PC-9 (cell line): ENCODE measurements at regions not wholly inside any gene's neighbourhood (a gene's known extent, or its start where the extent isn't known, plus 50 kb on each side); places are given as distances from the start of the nearest gene placed in this dataset.

Source experiments
- BruUV-seq: library from RNA; stranded (reverse); fragments of 400-500 nt; replicated peaks from 2 replicates; lab custom pipeline; 2021; lab: Mats Ljungman, UMichigan
- CTCF ChIA-PET: fragments of 300-600 bp; sonication (Branson Sonifier 250); formaldehyde crosslinking; loops from one replicate; lab custom pipeline; 2022; ENCODE audit warnings: antibody characterized with exemption; lab: Charles Lee
- POLR2A ChIA-PET: fragments of 300-600 bp; sonication (Branson Sonifier 250); formaldehyde crosslinking; loops from one replicate; lab custom pipeline; 2022; ENCODE audit warnings: antibody characterized with exemption; ENCODE audit not compliant: unreplicated experiment; lab: Charles Lee
- DNase-seq, 2 experiments: peaks; one replicate each; pipeline versions ENCODE4 v3.0.0 to v3.0.0-alpha.2; 2015 to 2022; ENCODE audit warnings: mixed read lengths in 1 of 2
- H2AFZ ChIP-seq: fragments of 200-600 bp; sonication (generic); 2 replicates; pipeline ENCODE4 v1.8.1; 2017; ENCODE audit warnings: antibody characterized with exemption
- H3F3A ChIP-seq: fragments of 200-600 bp; sonication (generic); 2 replicates; pipeline ENCODE4 v1.8.1; 2017; ENCODE audit warnings: antibody characterized with exemption, mild to moderate bottlenecking, low read depth; ENCODE audit not compliant: insufficient read depth
- H3K27ac ChIP-seq: fragments of 200-600 bp; sonication (generic); 2 replicates; pipeline ENCODE4 v1.6.1; 2016; ENCODE audit warnings: mixed run types
- H3K27me3 ChIP-seq: fragments of 200-600 bp; sonication (generic); 2 replicates; pipeline ENCODE4 v1.6.1; 2016; ENCODE audit warnings: low read depth, mixed run types; ENCODE audit not compliant: insufficient read depth
- H3K36me3 ChIP-seq: fragments of 200-600 bp; sonication (generic); 2 replicates; pipeline ENCODE4 v1.6.1; 2016; ENCODE audit warnings: low read depth, mixed run types
- H3K4me1 ChIP-seq: fragments of 200-600 bp; sonication (generic); replicated peaks from 2 replicates; pipeline ENCODE4 v1.6.1; 2016; ENCODE audit warnings: mixed run types; ENCODE audit not compliant: insufficient read depth
- H3K4me2 ChIP-seq: fragments of 200-600 bp; sonication (generic); 2 replicates; pipeline ENCODE4 v1.6.1; 2017; ENCODE audit warnings: mixed run types
- H3K4me3 ChIP-seq: fragments of 200-600 bp; sonication (generic); 2 replicates; pipeline ENCODE4 v1.6.1; 2016; ENCODE audit warnings: mixed run types
- H3K79me2 ChIP-seq: fragments of 200-600 bp; sonication (generic); 2 replicates; pipeline ENCODE4 v1.6.1; 2017; ENCODE audit warnings: low read depth, mixed run types
- H3K9me2 ChIP-seq: fragments of 200-600 bp; sonication (generic); 2 replicates; pipeline ENCODE4 v1.8.1; 2017; ENCODE audit warnings: mild to moderate bottlenecking; ENCODE audit not compliant: insufficient read depth
- H3K9me3 ChIP-seq: fragments of 200-600 bp; sonication (generic); 2 replicates; pipeline ENCODE4 v1.8.1; 2016; ENCODE audit warnings: low read depth; ENCODE audit not compliant: insufficient read depth
- H4K20me1 ChIP-seq: fragments of 200-600 bp; sonication (generic); 2 replicates; pipeline ENCODE4 v1.8.1; 2017; ENCODE audit not compliant: insufficient read depth
- EZH2 ChIP-seq: fragments of 200-600 bp; sonication (generic); IDR thresholded peaks from 2 replicates; pipeline ENCODE4 v1.8.0; 2017; ENCODE audit warnings: antibody characterized with exemption, low read depth
- intact Hi-C: fragments of 100-400 bp; cut with micrococcal nuclease; formaldehyde crosslinking; loops from one replicate; pipeline ENCODE4 v1.10.0; 2022; ENCODE audit not compliant: unreplicated experiment
- TF ChIP-seq, protein P1 (sequence below): fragments of 200-600 bp; sonication (generic); conservative IDR thresholded peaks from 2 replicates; pipeline ENCODE4 v1.6.1; 2017; ENCODE audit warnings: mixed run types, antibody characterized with exemption, mild to moderate bottlenecking, moderate library complexity

DNA sequence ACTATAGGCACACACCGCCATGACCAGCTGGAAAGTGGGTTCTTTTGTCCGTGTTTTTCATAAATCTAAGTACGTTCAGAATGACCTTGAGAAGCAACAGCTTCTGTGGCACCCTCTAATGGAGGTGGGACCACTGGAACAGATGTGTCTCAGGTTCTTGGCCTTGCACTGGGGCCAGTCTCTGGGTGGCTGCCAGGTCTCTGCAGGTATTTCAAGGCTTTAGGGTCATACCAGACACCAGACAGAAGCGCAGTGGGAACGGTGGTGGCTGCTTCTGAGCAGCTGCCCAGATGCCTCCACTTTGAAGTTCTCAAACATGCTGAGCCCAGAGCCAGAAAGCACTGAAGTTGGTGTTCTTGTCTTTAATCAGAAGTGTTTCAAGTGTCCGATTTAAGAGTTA is 75.0 kb upstream of the RBM19 start:
- Histone ChIP-seq H3K4me3 (no peak overlapping the region), H3F3A (no peaks in the 10 kb centered on the region), H3K27ac (no peak overlapping the region), H3K27me3 (peaks cover 57% of the 10 kb centered on the region), H4K20me1 (no peaks in the 10 kb centered on the region), H2AFZ (no peak overlapping the region), H3K9me3 (no peaks in the 10 kb centered on the region), H3K79me2 (no peaks in the 10 kb centered on the region), H3K4me2 (no peak overlapping the region), H3K9me2 (no peaks in the 10 kb centered on the region), H3K36me3 (no peaks in the 10 kb centered on the region), H3K4me1 (no peaks in the 10 kb centered on the region)
- DNase-seq = no peak
- intact Hi-C loops = no loop called here
- TF ChIP-seq, protein P1, sequence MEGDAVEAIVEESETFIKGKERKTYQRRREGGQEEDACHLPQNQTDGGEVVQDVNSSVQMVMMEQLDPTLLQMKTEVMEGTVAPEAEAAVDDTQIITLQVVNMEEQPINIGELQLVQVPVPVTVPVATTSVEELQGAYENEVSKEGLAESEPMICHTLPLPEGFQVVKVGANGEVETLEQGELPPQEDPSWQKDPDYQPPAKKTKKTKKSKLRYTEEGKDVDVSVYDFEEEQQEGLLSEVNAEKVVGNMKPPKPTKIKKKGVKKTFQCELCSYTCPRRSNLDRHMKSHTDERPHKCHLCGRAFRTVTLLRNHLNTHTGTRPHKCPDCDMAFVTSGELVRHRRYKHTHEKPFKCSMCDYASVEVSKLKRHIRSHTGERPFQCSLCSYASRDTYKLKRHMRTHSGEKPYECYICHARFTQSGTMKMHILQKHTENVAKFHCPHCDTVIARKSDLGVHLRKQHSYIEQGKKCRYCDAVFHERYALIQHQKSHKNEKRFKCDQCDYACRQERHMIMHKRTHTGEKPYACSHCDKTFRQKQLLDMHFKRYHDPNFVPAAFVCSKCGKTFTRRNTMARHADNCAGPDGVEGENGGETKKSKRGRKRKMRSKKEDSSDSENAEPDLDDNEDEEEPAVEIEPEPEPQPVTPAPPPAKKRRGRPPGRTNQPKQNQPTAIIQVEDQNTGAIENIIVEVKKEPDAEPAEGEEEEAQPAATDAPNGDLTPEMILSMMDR = no peak
- no peak for TF ChIP-seq EZH2
- ChIA-PET CTCF (interaction anchor here (0.5 kb wide), 1 partner anchor 1269 kb away, joined by 3 read pairs; no protein-coding TSS in a partner anchor), POLR2A (no interaction called here)
- no TSS peak for BruUV-seq

DNA sequence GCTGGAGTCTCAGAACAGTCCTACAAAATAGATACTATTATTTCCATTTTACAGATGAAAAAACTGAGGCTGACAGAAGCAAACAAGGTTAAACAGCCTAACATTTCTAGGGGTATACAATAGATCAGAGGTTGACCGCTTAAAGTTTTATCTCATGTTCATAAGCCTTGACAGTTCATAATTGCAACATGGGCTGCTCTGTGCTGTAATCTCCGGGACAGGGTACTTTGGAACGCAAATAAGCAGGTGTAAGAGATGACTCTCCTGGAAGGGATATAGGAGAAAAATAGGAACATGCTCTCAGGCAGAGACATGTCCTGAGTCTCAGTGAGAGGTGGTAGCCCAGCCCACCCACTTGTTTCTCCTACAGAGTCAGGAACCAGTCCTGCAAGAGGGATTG is 72.8 kb upstream of the RBM19 start:
- no peak for DNase-seq
- Histone ChIP-seq H3K9me2 (no peaks in the 10 kb centered on the region), H3K4me2 (no peak overlapping the region), H3K27ac (no peak overlapping the region), H3K79me2 (no peaks in the 10 kb centered on the region), H2AFZ (no peak overlapping the region), H3F3A (no peaks in the 10 kb centered on the region), H3K36me3 (no peaks in the 10 kb centered on the region), H3K9me3 (no peaks in the 10 kb centered on the region), H3K4me3 (no peak overlapping the region), H3K27me3 (peaks cover 49% of the 10 kb centered on the region), H4K20me1 (no peaks in the 10 kb centered on the region), H3K4me1 (no peaks in the 10 kb centered on the region)
- TF ChIP-seq, protein P1 = no peak
- no peak for TF ChIP-seq EZH2
- BruUV-seq = no TSS peak
- ChIA-PET CTCF (no interaction called here), POLR2A (no interaction called here)
- intact Hi-C loops = no loop called here

DNA sequence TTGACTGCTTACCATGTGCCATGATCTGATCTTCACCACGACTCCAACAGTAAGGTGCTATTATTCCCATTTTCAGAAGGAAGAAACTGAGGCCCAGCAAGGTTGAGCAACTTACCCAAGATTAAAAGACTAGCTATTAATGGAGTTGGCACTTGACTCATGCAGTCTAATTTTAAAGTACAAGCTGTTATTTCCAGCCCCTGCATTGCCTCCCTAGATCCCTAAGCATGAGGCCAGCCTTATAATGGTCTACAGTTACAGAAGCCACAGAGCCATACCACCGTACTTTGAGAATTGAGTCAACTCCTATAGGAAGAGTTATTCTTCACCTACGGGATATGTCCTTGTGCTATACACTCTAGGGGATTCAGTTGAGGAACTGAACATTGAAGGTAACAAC is 66.7 kb upstream of the RBM19 start:
- Histone ChIP-seq H3K27ac (no peak overlapping the region), H3K27me3 (peaks cover 44% of the 10 kb centered on the region), H3F3A (no peaks in the 10 kb centered on the region), H3K36me3 (no peaks in the 10 kb centered on the region), H3K4me1 (no peaks in the 10 kb centered on the region), H4K20me1 (no peaks in the 10 kb centered on the region), H2AFZ (no peak overlapping the region), H3K4me2 (no peak overlapping the region), H3K9me3 (no peaks in the 10 kb centered on the region), H3K9me2 (no peaks in the 10 kb centered on the region), H3K4me3 (no peak overlapping the region), H3K79me2 (no peaks in the 10 kb centered on the region)
- intact Hi-C loops = no loop called here
- CTCF ChIA-PET = no interaction called here
- BruUV-seq = no TSS peak
- POLR2A ChIA-PET = no interaction called here
- DNase-seq = no peak
- TF ChIP-seq, protein P1 = no peak
- TF ChIP-seq EZH2 = no peak
